Endothelial cell of umbilical vein (primary cell): ENCODE measurements at regions not wholly inside any gene's neighbourhood (a gene's known extent, or its start where the extent isn't known, plus 50 kb on each side); places are given as distances from the start of the nearest gene placed in this dataset.

Source experiments
- CTCF ChIP-seq, 2 donors: IDR thresholded peaks; 1 replicate in 1 of 2; 2 replicates in 1 of 2; pipeline ENCODE4 v1.5.1; 2011; ENCODE audit warnings: low read length in 2 of 2, mild to moderate bottlenecking in 2 of 2, moderate library complexity in 2 of 2, control low read depth in 1 of 2, inconsistent platforms in 1 of 2, low read depth in 1 of 2; ENCODE audit not compliant: insufficient read depth in 1 of 2; ENCODE audit errors: extremely low read depth in 1 of 2
- EZH2 ChIP-seq: IDR thresholded peaks from 2 replicates; pipeline ENCODE4 v1.6.1; 2012; ENCODE audit warnings: borderline replicate concordance, low read depth, mild to moderate bottlenecking, moderate library complexity, low read length, inconsistent platforms; ENCODE audit not compliant: severe bottlenecking
- FOS ChIP-seq: IDR thresholded peaks from 2 replicates; pipeline ENCODE4 v1.6.1; 2011; ENCODE audit warnings: mild to moderate bottlenecking, low read length, moderate library complexity, borderline replicate concordance; ENCODE audit not compliant: insufficient read depth
- GATA2 ChIP-seq: IDR thresholded peaks from 2 replicates; pipeline ENCODE4 v1.7.0; 2011; ENCODE audit warnings: low read depth, mild to moderate bottlenecking, moderate library complexity, mixed read lengths, low read length; ENCODE audit not compliant: insufficient read length, insufficient read depth
- JUN ChIP-seq: IDR thresholded peaks from 2 replicates; pipeline ENCODE4 v1.6.1; 2011; ENCODE audit warnings: borderline replicate concordance, low read depth; ENCODE audit not compliant: insufficient read length, insufficient read depth
- MAX ChIP-seq: IDR thresholded peaks from 2 replicates; pipeline ENCODE4 v1.6.1; 2011; ENCODE audit not compliant: insufficient read depth, insufficient read length
- MYC ChIP-seq: IDR thresholded peaks from one replicate; pipeline ENCODE4 v1.6.1; 2011; ENCODE audit warnings: mild to moderate bottlenecking, low read depth, low read length
- POLR2A ChIP-seq: IDR thresholded peaks from 2 replicates; pipeline ENCODE4 v1.6.1; 2012; ENCODE audit warnings: low read depth, mild to moderate bottlenecking, control low read depth, low read length
- POLR2AphosphoS5 ChIP-seq: IDR thresholded peaks from 2 replicates; pipeline ENCODE4 v1.6.1; 2012; ENCODE audit warnings: low read depth, mild to moderate bottlenecking, control low read depth, low read length, moderate library complexity; ENCODE audit not compliant: insufficient read depth

- TF ChIP-seq FOS (no peak), CTCF (IDR thresholded peaks at IDR 0.05; ENCODE audit: extremely low read depth in 1 of 2, insufficient read depth in 1 of 2, low read depth in 1 of 2, low read length in 2 of 2) (no peak), POLR2A (no peak), JUN (no peak), POLR2AphosphoS5 (no peak), MYC (no peak), EZH2 (no peak), GATA2 (no peak), MAX (no peak)
Measured at GRCh38 chr4:146059151-146059550, 116.4 kb upstream of the LSM6 start.
